HG02678 (cell line): ENCODE measurements at regions not wholly inside any gene's neighbourhood (a gene's known extent, or its start where the extent isn't known, plus 50 kb on each side); places are given as distances from the start of the nearest gene placed in this dataset.
"Not testable (repeated sequence)": the region's sequence is repeated elsewhere in the genome, so short reads cannot be mapped to it uniquely, and the experiment has no call there.

Experiments
- ATAC-seq: cut with Tn5 transposase; IDR thresholded peaks from one replicate; pipeline ENCODE4 v1.9.1; 2021; ENCODE audit warnings: mild to moderate bottlenecking, moderate library complexity; ENCODE audit not compliant: unreplicated experiment

- ATAC-seq: not testable (repeated sequence)
Observed at GRCh38 chr16:29330623-29331022, 75.9 kb downstream of the NPIPB11 start.

DNA sequence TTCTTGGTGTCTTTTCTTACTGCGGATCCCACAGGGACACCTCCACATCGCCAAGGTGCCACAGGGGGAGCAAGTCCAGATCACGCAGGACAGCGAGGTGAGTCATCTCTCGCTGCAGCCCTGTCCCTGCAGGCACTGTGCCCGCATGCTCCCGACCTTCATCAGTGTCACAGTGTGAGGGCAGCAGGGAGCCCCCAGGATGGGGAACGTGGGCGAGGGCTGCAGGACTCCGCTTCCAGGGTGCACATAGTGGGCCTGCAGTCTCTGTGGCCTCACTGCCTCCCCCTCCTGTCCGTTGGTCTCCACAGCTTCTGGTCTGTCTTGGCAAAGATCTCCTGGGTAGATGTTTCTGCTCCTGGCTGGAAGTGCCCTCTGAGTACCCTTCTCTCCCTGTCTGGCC is 78.0 kb downstream of the NPIPB11 start:
- ATAC-seq: not testable (repeated sequence)

DNA sequence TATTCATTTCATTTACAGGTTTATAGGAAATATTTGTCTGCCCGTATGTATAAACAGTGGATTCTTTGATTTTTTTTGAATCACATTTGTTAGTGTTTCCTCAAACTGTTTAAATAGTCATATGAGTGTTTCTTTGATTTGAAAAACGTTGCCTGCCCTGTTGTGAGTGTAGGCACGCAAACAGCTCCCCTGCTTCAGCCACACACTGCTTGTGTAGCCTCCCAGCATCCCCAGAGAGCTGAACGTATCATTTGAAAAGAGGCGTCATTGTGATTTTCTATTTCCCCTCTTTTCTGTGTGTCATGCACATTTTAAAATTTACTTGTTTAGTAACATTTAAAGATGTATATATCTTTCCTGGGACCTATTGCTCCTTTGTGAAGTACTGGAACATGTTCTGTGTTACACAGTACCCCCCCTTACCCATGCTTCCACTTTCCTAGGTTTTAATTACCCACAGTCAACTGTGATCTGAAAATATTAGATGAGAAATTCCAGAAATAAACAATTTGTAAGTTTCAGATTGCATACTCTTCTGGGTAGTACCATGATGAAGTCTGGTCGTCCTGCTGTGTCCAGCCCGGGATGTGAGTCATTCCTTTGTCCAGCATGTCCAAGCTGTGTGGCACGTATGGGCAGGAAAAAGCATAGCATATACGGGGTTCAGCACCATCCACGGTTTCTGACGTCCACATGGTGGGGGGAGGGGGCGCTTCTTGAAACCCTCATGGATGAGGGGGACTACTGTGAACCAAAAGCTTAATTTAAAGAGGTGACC is 78.7 kb downstream of the NPIPB11 start:
- not testable (repeated sequence) for ATAC-seq

DNA sequence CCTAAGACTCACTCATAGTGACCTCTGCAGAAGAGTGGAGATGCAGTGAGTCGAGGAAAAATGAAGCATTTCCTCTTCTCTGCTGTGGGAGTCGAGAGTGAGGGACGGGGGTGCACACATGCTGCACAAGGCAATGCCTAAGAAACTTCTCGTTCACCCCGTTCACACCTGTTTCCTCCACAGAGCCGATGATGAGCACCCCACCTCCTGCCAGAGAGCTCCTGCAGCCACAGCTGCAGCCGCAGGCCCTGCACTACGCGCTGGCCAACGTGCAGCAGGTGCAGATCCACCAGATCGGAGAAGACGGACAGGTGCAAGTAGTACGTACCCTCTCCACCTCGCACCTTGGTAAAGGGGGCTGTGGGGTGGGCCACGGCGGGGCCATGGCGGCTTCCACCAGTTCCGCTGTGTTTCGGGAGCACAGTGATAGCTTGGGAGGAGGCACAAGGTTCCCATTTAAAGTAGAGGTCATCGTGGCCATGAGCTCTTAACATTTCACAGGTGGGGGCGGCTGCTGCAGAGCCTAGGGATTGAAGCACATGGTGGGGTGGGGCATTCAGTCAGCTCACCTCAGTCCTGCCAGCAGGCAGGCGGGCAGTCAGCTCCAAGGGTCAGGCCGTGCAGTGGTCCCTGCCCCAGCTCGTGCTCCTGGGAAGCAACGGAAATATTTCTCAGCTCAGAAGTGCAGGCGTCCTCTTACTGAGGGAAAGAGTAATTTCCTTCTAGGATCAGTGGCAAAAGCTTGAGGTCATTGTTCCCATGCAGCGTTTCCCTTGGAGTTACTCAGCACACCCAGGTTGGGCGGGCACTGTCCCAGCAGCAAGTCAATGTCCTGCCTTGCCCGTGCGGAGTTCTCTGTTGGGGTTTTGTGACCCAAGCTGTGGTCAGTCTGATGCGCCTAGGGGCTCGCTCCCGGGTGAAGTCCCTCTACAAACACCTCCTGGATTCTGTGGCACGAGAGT is 80.1 kb downstream of the NPIPB11 start:
- ATAC-seq: not testable (repeated sequence)

GRCh38 chr16:29323725-29324124 is 82.8 kb downstream of the NPIPB11 start:
- ATAC-seq: not testable (repeated sequence)

DNA sequence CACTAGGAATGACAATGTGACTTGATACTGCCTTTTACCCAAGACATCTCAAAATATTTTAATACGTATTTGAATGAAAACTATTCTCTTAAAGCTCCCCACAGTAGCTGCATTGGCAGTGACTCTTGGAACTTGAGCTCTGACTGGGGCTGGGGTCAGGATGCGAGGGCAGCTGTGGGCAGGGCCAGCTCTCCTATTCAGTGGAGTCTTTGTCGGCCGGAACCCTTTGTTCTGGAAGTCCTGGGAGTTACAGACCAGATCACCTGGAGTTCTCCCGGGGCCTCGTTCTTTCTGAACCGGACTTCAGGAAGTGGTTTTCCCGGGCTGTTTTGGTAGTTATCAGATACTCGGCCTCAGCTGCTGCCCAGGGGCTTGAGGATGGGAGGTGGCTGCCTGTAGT is 84.9 kb downstream of the NPIPB11 start:
- ATAC-seq: no peak

- no peak for ATAC-seq
Observed at GRCh38 chr16:29321000-29321393, 85.5 kb downstream of the NPIPB11 start.

DNA sequence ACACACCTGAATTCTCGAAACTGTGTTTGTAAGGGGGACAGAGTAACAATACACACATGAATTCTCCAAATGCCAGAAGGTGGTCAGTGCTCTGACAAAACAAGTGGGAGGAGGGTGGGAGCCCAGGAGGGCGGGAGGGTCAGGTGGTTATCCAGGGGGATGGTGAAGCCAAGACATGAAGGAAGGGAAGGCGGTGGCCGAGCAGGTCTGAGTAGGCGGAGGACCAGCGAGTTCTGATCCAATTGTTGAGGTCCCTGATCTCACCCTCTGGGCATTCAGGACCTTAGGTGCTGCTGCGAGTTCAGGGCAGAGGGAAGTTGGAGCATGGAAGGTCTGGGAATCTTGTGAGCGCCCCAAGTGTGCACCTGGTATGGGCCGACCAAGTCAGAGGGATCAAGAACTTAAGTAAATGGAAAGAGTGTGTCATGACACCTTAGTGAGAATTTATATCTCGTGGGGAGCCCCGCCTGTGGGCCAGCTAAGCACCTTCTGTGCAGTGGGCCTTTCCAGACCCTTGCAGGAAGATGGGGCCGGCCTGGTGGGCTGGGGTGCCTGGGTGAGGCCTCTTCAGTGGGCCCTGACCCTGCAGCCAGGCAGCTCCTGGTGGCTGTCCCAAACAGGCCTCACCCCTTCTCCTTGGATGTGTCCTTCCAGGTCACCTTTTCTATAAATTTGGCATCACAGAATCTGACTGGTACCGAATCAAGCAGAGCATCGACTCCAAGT is 86.1 kb downstream of the NPIPB11 start:
- no peak for ATAC-seq

DNA sequence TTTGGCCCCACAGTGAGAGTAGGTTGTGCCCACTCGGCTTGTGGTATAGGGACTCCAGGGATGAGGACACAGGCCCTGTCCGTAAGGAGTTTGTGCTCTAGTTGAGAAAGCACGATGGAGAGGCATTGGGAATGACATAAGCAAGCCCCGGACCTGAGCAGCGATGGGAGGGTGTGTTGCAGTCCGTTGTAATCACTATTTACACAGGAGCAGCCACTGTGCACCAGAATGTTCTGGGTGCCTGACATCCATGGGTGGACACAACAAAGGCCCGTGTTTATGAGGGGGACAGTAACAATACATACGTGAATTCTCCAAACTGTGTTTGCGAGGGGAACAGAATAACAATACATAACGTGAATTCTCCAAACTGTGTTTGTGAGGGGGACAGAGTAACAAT is 86.8 kb downstream of the NPIPB11 start:
- no peak for ATAC-seq

GRCh38 chr16:29318561-29318968 is 87.9 kb downstream of the NPIPB11 start:
- not testable (repeated sequence) for ATAC-seq

GRCh38 chr16:29318037-29318436 is 88.5 kb downstream of the NPIPB11 start:
- ATAC-seq: no peak

DNA sequence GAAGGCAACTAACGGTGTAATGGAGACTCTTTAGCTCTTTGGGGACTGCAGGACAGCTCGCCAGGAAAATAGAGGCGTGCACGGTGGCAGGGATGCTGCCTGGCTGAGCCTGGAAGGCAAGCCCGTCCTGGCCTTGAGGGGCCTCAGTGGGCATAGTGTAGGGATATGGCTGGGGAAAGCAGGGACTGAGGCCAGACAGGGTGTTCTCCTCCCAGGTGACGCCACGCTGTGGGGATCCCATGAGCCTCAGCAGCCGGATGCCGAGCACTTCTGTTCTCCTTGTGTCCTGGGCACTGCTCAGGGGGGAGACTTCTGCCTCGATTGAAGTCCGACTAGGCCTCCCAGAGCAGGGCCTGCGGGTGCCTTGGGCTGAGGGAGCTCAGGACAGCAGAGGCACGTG is 89.2 kb downstream of the NPIPB11 start:
- no peak for ATAC-seq

DNA sequence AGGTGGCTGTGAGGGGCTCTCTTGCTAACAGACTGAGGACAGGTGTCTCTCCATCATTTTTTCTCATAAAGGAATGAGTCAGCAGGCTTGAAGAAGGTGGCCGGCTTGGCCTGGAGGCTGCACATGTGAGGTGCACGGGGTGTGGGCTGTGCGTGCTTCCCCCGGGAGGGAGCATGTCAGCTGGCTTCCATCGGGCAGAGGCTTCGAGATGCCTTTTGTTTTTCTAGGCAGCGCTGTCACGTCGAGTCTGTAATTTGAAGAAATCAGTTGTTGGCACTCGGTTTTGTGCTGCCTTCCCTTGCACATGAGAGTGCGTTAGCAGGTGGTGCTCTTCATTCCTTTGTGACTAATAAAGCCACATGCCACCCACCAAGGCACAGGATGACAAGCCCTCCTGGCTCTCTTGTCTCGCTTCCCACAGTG is 89.7 kb downstream of the NPIPB11 start:
- no peak for ATAC-seq

GRCh38 chr16:29315916-29316517 is 90.5 kb downstream of the NPIPB11 start:
- no peak for ATAC-seq

DNA sequence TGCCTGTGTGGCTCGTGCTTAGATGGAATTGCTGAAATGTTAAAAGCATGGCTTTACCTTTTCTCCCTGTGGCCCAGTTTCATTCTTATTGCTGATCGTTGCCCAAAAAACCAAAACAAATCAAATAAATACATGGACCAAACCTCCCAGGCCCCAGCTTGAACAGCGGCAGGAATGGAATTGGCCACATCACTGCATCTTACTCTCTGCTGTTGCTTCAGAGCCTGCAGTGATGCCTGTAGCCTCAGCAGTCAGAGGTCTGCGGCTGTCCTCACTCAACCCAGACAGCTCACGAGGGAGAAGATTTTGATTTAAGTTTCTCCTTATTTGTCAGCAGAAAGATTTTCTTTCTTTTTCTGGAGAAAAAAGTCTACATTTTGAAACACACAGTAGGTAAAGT is 91.5 kb downstream of the NPIPB11 start:
- ATAC-seq: no peak

- no peak for ATAC-seq
Observed at GRCh38 chr16:29314292-29314934, 92.1 kb downstream of the NPIPB11 start.

DNA sequence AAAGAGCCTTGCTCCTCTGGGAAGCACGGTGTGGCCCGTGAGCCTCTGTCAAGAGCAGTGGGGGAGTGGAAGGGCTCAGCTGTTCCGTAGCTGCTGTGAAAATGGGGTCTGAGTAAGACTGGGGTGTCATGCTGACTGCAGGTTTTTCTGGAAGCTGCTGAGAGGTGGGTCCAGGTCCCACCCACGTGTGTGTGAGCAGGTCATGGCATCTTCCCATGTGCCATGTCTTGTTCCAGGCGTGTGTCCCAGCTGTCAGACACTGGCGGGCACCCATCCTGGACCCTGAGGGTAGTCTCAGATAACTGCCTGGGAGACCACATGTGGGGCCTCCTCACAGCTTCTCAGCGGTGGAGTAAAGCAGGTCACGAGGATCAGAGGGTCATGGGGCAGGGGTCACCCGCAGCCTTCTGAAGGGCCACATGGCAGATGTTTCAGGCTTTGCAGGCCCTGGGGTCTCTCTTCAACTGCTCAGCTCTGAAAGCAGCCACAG is 92.9 kb downstream of the NPIPB11 start:
- no peak for ATAC-seq

GRCh38 chr16:29312835-29313558 is 93.5 kb downstream of the NPIPB11 start:
- ATAC-seq: no peak

- ATAC-seq: not testable (repeated sequence)
Observed at GRCh38 chr16:29312345-29312675, 94.2 kb downstream of the NPIPB11 start.
